HepG2 (cell line): ENCODE measurements at regions not wholly inside any gene's neighbourhood (a gene's known extent, or its start where the extent isn't known, plus 50 kb on each side); places are given as distances from the start of the nearest gene placed in this dataset.

Experiments
- CERS6 ChIP-seq: sonication (generic); formaldehyde crosslinking; IDR thresholded peaks from 2 replicates; pipeline ENCODE4 v1.5.0; 2020; ENCODE audit warnings: missing genetic modification reagents
- CREB1 ChIP-seq, 2 experiments: fragments of 450-650 bp in 1 of 2; IDR thresholded peaks; 2 replicates each; pipeline ENCODE4 v1.6.1; 2016 to 2017; ENCODE audit warnings: control low read depth in 1 of 2, mild to moderate bottlenecking in 1 of 2, missing compliant biosample characterization in 1 of 2, missing genetic modification characterization in 1 of 2
- EHMT2 ChIP-seq: fragments of 200-600 bp; sonication (generic); IDR thresholded peaks from 2 replicates; pipeline ENCODE4 v1.7.0; 2017; ENCODE audit warnings: antibody characterized with exemption, low read depth, low read length, borderline replicate concordance
- EZH2 ChIP-seq: conservative IDR thresholded peaks from 2 replicates; pipeline ENCODE4 v1.6.1; 2012; ENCODE audit warnings: mild to moderate bottlenecking, low read depth, low read length, moderate library complexity
- KAT7 ChIP-seq: IDR thresholded peaks from 2 replicates; pipeline ENCODE4 v1.6.1; 2018; ENCODE audit warnings: borderline replicate concordance, missing compliant biosample characterization
- PHF20 ChIP-seq: sonication (generic); formaldehyde crosslinking; IDR thresholded peaks from 2 replicates; pipeline ENCODE4 v1.5.0; 2020; ENCODE audit warnings: mild to moderate bottlenecking, missing genetic modification reagents
- STAT6 ChIP-seq: sonication (generic); formaldehyde crosslinking; IDR thresholded peaks from 2 replicates; pipeline ENCODE4 v1.4.0; 2020; ENCODE audit warnings: missing genetic modification reagents, mild to moderate bottlenecking, borderline replicate concordance
- ZMYM3 ChIP-seq: sonication (generic); formaldehyde crosslinking; IDR thresholded peaks from 2 replicates; pipeline ENCODE4 v1.5.1; 2020; ENCODE audit warnings: mild to moderate bottlenecking, missing genetic modification reagents
- ZNF841 ChIP-seq: sonication (generic); formaldehyde crosslinking; IDR thresholded peaks from 2 replicates; pipeline ENCODE4 v1.8.1; 2023; ENCODE audit warnings: missing genetic modification reagents, borderline replicate concordance
- TF ChIP-seq, protein P1 (sequence below): sonication (generic); formaldehyde crosslinking; IDR thresholded peaks from 2 replicates; pipeline ENCODE4 v1.8.0; 2022; ENCODE audit warnings: mild to moderate bottlenecking, missing genetic modification reagents, moderate library complexity
- TF ChIP-seq, protein P2 (sequence below): sonication (generic); formaldehyde crosslinking; IDR thresholded peaks from 2 replicates; pipeline ENCODE4 v1.5.0; 2020; ENCODE audit warnings: mild to moderate bottlenecking, missing genetic modification reagents, moderate library complexity

- TF ChIP-seq PHF20 (CRISPR knock-in tag) (no peak), ZMYM3 (CRISPR knock-in tag) (no peak), EZH2 (no peak), CERS6 (CRISPR knock-in tag) (no peak), CREB1 (IDR thresholded peaks at IDR 0.05) (no peak), CREB1 (CRISPR knock-in tag; IDR thresholded peaks at IDR 0.05) (no peak), EHMT2 (no peak), KAT7 (CRISPR knock-in tag) (no peak), STAT6 (CRISPR knock-in tag) (no peak), ZNF841 (no peak)
- TF ChIP-seq, protein P1, sequence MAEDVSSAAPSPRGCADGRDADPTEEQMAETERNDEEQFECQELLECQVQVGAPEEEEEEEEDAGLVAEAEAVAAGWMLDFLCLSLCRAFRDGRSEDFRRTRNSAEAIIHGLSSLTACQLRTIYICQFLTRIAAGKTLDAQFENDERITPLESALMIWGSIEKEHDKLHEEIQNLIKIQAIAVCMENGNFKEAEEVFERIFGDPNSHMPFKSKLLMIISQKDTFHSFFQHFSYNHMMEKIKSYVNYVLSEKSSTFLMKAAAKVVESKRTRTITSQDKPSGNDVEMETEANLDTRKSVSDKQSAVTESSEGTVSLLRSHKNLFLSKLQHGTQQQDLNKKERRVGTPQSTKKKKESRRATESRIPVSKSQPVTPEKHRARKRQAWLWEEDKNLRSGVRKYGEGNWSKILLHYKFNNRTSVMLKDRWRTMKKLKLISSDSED = no peak
- TF ChIP-seq, protein P2, sequence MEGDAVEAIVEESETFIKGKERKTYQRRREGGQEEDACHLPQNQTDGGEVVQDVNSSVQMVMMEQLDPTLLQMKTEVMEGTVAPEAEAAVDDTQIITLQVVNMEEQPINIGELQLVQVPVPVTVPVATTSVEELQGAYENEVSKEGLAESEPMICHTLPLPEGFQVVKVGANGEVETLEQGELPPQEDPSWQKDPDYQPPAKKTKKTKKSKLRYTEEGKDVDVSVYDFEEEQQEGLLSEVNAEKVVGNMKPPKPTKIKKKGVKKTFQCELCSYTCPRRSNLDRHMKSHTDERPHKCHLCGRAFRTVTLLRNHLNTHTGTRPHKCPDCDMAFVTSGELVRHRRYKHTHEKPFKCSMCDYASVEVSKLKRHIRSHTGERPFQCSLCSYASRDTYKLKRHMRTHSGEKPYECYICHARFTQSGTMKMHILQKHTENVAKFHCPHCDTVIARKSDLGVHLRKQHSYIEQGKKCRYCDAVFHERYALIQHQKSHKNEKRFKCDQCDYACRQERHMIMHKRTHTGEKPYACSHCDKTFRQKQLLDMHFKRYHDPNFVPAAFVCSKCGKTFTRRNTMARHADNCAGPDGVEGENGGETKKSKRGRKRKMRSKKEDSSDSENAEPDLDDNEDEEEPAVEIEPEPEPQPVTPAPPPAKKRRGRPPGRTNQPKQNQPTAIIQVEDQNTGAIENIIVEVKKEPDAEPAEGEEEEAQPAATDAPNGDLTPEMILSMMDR (CRISPR knock-in tag) = no peak
These were observed 837.9 kb upstream of the CXADR start for GRCh38 chr21:16674949-16675348.
